ENCODE measurements at regions not wholly inside any gene's neighbourhood (a gene's known extent, or its start where the extent isn't known, plus 50 kb on each side); places are given as distances from the start of the nearest gene placed in this dataset.

DNA sequence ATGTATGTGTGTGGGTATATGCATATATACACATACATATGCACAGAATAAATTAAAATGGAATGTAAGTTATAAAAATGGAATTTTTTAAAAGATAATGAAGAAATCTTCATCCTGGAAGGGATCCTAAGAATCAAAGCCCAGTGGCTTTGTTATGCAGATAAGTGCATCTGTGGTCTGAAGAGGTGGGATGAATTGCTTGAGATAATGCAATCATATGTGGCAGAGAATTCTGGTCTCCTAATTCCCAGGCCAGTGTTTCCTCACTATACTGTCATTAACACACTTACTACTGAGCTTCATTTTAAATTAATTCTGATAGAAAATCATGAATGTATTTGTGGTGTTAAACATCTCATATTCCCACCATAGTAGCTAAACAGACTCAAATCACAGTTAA is 86.7 kb upstream of the PRMT6 start:
- TF ChIP-seq, protein P1, sequence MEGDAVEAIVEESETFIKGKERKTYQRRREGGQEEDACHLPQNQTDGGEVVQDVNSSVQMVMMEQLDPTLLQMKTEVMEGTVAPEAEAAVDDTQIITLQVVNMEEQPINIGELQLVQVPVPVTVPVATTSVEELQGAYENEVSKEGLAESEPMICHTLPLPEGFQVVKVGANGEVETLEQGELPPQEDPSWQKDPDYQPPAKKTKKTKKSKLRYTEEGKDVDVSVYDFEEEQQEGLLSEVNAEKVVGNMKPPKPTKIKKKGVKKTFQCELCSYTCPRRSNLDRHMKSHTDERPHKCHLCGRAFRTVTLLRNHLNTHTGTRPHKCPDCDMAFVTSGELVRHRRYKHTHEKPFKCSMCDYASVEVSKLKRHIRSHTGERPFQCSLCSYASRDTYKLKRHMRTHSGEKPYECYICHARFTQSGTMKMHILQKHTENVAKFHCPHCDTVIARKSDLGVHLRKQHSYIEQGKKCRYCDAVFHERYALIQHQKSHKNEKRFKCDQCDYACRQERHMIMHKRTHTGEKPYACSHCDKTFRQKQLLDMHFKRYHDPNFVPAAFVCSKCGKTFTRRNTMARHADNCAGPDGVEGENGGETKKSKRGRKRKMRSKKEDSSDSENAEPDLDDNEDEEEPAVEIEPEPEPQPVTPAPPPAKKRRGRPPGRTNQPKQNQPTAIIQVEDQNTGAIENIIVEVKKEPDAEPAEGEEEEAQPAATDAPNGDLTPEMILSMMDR (conservative IDR thresholded peaks at IDR 0.05), result no peak
- no peak for TF ChIP-seq EZH2 (IDR thresholded peaks at IDR 0.05; ENCODE audit: low read depth)

Measured in PC-9 (cell line).